NCI-H345 treated with DMSO at 0.1 percent for 48 hours (cell line): ENCODE measurements at regions not wholly inside any gene's neighbourhood (a gene's known extent, or its start where the extent isn't known, plus 50 kb on each side); places are given as distances from the start of the nearest gene placed in this dataset.
"Not testable (repeated sequence)": the region's sequence is repeated elsewhere in the genome, so short reads cannot be mapped to it uniquely, and the experiment has no call there.

ENCODE experiments used
- DNase-seq: peaks from one replicate; lab custom pipeline; 2025; ENCODE audit not compliant: unreplicated experiment; lab: John Stamatoyannopoulos, UW

DNA sequence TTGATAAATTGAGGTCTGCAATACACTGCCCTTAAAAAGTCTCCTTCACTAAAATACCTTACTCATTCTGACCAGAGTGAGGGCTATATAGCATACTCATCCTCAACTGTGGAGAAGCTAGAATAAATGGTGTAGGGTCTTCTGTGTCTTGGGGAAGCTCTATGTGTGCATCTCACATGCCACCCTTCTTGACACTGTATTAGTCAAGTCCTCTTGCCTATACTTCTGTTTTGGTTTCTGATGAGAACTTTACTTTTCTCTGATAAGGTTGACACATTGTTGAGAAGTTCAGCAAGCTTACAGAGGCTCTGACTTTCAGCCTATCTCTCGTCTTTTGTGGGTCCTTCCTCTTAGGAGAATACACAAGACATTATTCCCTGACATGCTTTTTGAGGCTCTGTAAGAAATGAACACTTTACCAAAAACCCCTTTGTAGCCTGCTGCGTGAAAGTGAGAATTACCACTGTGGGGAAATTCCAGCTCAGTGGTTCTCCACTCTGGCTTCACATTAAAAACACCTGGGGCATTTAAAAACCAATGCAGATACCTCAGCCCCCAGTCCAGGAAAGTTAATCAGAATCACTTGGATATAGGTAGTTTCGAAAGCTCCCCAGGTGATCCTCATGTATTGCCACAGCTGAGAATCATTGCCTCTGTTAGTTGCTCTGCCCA is 372.1 kb upstream of the HS3ST5 start:
- no peak for DNase-seq

- no peak for DNase-seq
Observed at GRCh38 chr6:114713690-114714089, 370.9 kb upstream of the HS3ST5 start.

DNA sequence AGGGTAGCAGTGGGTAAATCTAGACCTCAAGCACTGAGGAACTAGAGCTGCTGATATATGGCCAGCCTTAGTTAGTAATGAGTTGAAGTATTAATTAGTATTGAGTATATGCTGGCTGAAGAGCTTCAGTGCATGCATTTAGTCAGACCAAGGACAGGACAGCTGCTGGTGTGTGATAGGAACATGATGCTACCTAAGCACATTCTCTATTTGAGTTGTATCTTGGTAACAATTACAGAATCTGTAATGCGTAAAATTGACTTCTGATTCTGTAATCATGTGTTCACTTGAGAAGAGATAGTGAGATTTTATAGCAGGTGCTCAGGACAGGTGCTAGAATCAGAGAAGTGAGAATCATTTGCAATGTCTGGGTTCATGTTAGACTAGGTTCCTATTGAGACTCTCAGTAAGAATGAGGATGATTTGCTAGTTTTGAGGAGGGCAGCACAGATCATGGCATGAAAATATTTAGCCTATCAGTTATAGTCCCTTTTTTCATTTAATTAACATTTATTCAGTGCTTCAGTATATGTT is 369.4 kb upstream of the HS3ST5 start:
- DNase-seq = no peak

DNA sequence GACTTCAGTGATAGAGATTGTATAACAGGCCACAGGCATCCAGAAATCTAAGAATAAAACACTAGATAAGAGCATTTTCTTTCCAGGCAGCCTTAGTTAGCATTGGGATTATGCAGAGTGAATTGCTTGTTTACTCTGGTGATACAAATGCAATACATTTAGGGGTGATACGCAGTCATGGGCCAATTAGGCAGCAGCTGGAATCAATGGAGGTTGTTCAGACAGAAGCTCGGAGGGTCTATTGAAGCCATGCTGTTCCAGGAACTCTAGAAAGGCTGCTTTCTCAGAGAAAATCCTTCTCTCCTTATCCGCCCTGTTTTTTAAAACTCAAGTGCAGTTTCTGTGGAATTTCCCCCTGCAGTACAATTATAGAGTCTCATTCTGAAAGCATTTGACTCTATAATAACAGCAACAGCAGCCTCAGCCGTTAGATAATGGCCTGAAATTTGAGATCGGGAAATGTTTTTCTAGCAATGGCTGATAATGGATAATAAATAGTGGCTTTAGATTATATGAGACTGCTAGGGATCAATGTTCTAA is 364.3 kb upstream of the HS3ST5 start:
- no peak for DNase-seq

- DNase-seq = no peak
Observed at GRCh38 chr6:114690625-114691024, 347.8 kb upstream of the HS3ST5 start.

- DNase-seq = no peak
Observed at GRCh38 chr6:114659513-114659912, 316.7 kb upstream of the HS3ST5 start.

- no peak for DNase-seq
Observed at GRCh38 chr6:114651611-114652010, 308.8 kb upstream of the HS3ST5 start.

- DNase-seq = no peak
Observed at GRCh38 chr6:114650891-114651290, 308.1 kb upstream of the HS3ST5 start.

DNA sequence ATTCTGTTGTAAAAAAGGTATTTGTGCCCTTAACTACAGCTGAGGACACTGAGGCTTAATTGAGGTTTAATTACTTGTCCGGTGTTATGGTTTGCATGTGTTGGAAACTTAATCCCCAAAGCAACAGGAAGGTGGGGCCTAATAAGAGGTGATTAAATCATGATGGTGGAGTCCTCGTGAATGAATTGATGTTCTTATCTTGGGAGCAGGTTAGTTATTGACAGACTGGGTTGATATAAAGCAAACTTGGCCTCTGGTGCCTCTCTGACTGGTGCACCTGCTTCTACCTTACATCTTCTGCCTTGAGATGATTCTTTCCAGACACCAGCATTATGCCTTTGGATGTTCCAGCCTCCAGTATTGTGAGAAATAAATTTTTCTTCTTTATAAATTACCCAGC is 306.5 kb upstream of the HS3ST5 start:
- DNase-seq = no peak

GRCh38 chr6:114648847-114649246 is 306.0 kb upstream of the HS3ST5 start:
- no peak for DNase-seq

DNA sequence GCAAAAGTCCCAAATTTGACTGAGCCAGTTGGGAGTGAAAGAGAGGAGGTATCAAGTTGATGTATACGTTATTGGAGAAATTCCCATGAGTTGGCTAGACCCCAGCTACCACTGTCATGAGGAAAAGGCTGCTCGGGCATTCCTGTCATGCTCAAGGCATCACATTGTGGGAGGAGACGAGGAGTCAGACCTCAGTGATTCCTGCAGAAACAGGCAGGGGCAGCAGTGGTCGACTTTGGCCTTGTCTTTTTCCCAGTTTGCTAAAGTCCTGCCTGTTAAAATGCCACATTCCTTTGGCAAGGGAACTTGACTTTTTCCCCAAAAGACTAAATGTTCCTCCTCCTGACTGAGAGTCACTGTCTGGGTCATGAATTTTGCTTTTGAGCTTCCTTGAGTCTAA is 295.5 kb upstream of the HS3ST5 start:
- no peak for DNase-seq

DNA sequence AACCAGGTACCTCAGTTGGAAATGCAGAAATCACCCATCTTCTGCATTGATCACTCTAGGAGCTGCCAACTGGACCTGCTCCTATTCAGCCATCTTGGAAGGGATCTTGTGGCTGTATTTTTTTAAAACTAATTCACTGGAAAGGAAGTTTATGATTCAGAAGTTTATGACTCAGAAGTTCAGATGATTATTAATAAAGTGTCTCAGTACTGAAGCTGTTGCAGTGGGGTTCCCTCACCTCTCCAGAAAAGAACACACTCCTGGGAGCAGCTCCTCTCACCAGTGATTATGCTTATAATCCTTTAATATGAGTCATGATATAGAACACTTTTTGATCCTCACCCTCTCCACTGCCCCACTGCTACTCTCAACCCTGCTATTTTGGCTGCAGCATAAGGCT is 291.2 kb upstream of the HS3ST5 start:
- no peak for DNase-seq

- DNase-seq = not testable (repeated sequence)
Observed at GRCh38 chr6:114626226-114626625, 283.4 kb upstream of the HS3ST5 start.

GRCh38 chr6:114619621-114620200 is 276.9 kb upstream of the HS3ST5 start:
- DNase-seq = no peak

- DNase-seq = no peak
Observed at GRCh38 chr6:114611696-114612095, 268.9 kb upstream of the HS3ST5 start.

- DNase-seq = no peak
Observed at GRCh38 chr6:114608091-114608490, 265.3 kb upstream of the HS3ST5 start.

GRCh38 chr6:114605656-114606055 is 262.8 kb upstream of the HS3ST5 start:
- DNase-seq = no peak

DNA sequence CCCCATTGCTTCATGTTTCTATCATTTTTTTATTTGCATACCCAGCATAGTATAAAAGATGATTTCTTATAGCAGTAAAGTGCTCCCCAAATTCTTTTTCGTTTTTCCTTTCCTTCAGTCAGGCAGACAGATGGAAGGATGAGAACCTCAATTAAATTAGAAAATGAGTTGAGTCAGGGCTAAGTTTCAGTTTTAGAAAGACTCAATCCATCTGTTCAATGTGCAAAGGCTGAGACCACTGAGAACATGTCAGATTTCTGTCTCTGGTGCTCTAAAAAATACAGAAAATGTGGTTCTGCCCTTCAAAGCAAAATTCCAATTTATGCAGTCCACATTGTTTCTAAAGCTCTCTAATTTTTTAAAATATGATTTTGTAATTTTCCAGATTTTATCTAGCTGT is 257.6 kb upstream of the HS3ST5 start:
- no peak for DNase-seq

- no peak for DNase-seq
Observed at GRCh38 chr6:114595591-114595990, 252.8 kb upstream of the HS3ST5 start.

DNA sequence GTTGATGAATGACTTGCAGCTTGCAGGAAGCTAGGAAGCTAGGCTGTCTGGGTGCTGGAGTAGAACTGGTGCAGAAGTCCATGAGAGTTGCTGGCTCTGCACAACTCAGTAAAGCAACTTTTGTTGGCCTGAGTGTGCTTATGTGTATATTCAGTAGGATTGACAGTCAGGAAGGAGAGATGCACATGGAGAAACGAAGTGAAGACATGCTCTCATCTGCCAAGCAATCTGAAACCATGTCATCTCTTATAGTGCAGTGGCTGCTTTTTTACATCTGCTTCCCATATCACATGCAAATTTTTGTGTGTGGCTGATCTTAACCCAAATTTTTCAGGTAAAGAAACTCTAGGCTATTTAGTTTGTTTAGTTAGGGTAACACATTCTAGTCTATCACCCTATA is 252.4 kb upstream of the HS3ST5 start:
- no peak for DNase-seq

- DNase-seq = no peak
Observed at GRCh38 chr6:114592506-114592905, 249.7 kb upstream of the HS3ST5 start.

DNA sequence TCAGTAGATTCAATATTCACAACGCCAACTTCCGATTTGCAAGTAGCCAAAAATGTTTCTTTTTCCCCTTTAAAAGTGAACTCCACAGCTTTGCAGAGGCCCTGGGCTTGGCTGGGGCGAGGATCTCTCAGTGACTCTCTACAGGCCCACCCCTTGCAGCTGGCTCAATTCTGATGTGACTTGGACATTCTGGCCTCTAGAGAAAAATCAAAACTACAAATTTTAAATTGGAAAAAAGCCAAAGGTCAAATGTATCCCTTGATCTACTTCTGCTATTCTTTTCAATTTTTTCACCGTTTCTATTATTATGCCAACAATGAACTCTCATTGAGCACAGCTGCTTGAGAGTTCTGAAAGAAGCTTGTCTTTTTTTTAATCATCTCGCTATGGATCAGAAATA is 245.9 kb upstream of the HS3ST5 start:
- no peak for DNase-seq

DNA sequence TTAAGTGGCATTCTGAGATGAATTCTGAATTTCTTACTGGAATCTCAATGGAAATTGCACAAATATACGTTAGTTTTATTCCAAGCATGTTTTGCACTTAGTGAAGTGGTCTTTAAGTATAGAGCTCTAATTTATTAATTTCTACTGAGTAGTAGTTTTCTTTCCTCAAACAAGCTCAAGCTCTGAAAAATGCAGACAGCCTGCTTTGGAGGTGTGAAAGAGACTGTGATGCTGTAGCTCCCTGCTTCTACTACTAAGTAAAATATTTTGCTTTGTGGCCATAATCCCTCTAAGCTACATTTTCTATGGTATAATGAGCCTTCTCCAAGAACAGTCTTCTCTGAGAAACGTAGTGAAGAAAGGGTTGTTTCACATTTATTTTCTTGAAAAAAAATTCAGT is 243.5 kb upstream of the HS3ST5 start:
- no peak for DNase-seq
